ENCODE measurements at regions not wholly inside any gene's neighbourhood (a gene's known extent, or its start where the extent isn't known, plus 50 kb on each side); places are given as distances from the start of the nearest gene placed in this dataset.

DNA sequence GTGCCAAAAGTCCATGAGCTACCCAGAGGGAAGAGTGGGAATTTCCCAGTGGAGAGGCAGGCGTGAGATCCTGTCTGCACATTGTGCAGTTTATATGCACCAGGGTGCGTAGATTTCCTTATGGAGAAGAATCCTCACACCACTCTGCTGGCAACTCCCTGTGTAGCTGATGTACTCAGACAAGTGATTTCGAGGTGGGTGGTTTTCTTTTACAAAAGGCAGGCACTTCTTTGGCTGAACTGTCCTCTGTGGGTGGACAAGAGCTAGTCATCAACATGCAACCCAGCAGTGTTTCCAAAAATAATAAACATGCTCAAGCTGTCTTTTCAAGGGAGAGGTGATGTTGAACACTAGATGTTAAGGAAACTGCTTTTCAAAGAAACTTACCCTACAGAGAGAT, 121.7 kb upstream of the NXT1 start:
- H3K4me3 Mint-ChIP-seq (ENCODE audit: unreplicated experiment): no peak overlapping the region
- Histone ChIP-seq H3K4me3 (ENCODE audit: insufficient read depth, low read depth, low read length) (no peak overlapping the region), H2AFZ (ENCODE audit: low read depth, low read length) (no peak overlapping the region), H3K4me1 (ENCODE audit: insufficient read depth, low read length) (peaks cover 5% of the 10 kb centered on the region), H4K20me1 (ENCODE audit: insufficient read depth, low read length) (no peaks in the 10 kb centered on the region), H3K9ac (ENCODE audit: low read length) (no peak overlapping the region), H3K4me2 (ENCODE audit: low read length) (peak overlapping the region; percentile 44), H3K27ac (ENCODE audit: low read depth, low read length) (no peak overlapping the region), H3K9me3 (ENCODE audit: insufficient read depth, low read depth, low read length) (no peaks in the 10 kb centered on the region), H3K36me3 (ENCODE audit: insufficient read depth, low read length) (no peaks in the 10 kb centered on the region), H3K79me2 (ENCODE audit: insufficient read depth, low read length) (no peaks in the 10 kb centered on the region), H3K27me3 (ENCODE audit: insufficient read depth, low read length) (no peaks in the 10 kb centered on the region)
- peaks cover 8% of the 10 kb centered on the region for H3K9me3 Mint-ChIP-seq (ENCODE audit: unreplicated experiment)
- TF ChIP-seq EZH2 (IDR thresholded peaks at IDR 0.05; ENCODE audit: insufficient read depth, low read length): no peak
- TF ChIP-seq, protein P1, sequence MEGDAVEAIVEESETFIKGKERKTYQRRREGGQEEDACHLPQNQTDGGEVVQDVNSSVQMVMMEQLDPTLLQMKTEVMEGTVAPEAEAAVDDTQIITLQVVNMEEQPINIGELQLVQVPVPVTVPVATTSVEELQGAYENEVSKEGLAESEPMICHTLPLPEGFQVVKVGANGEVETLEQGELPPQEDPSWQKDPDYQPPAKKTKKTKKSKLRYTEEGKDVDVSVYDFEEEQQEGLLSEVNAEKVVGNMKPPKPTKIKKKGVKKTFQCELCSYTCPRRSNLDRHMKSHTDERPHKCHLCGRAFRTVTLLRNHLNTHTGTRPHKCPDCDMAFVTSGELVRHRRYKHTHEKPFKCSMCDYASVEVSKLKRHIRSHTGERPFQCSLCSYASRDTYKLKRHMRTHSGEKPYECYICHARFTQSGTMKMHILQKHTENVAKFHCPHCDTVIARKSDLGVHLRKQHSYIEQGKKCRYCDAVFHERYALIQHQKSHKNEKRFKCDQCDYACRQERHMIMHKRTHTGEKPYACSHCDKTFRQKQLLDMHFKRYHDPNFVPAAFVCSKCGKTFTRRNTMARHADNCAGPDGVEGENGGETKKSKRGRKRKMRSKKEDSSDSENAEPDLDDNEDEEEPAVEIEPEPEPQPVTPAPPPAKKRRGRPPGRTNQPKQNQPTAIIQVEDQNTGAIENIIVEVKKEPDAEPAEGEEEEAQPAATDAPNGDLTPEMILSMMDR (IDR thresholded peaks at IDR 0.05; ENCODE audit: insufficient read depth, low read depth, low read length): no peak
- FAIRE-seq (no peak), DNase-seq (ENCODE audit: low read depth) (peak; percentile 89)
- H3K27me3 Mint-ChIP-seq (ENCODE audit: low read depth, unreplicated experiment): peaks cover 21% of the 10 kb centered on the region
- H3K27ac Mint-ChIP-seq (ENCODE audit: unreplicated experiment): no peak overlapping the region
- no peaks in the 10 kb centered on the region for H3K36me3 Mint-ChIP-seq (ENCODE audit: low read depth, unreplicated experiment)
- peaks cover 14% of the 10 kb centered on the region for H3K4me1 Mint-ChIP-seq (ENCODE audit: low read depth, unreplicated experiment)

DNA sequence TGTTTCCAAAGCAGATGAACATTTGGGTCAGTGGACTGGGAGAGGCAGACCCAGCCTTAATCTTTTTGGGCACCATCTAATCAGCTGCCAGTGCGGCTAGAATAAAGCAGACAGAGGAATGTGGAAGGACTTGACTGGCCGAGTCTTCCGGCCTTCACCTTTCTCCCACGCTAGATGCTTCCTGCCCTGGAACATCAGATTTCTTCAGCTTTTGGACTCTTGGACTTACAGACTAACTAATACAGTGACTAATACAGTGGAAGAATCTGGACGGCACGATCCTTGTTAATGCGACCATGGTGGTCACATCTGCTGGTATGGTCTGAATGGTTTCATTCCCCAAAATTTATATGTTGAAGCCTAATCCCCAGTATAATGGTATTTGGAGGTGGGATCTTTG, 122.6 kb upstream of the NXT1 start:
- no peaks in the 10 kb centered on the region for H3K36me3 Mint-ChIP-seq (ENCODE audit: low read depth, unreplicated experiment)
- H3K9me3 Mint-ChIP-seq (ENCODE audit: unreplicated experiment): peaks cover 5% of the 10 kb centered on the region
- no peak for FAIRE-seq
- peaks cover 21% of the 10 kb centered on the region for H3K27me3 Mint-ChIP-seq (ENCODE audit: low read depth, unreplicated experiment)
- H3K4me1 ChIP-seq (ENCODE audit: insufficient read depth, low read length): peaks cover 5% of the 10 kb centered on the region
- TF ChIP-seq, protein P1 (IDR thresholded peaks at IDR 0.05; ENCODE audit: insufficient read depth, low read depth, low read length): no peak
- no peak for TF ChIP-seq EZH2 (IDR thresholded peaks at IDR 0.05; ENCODE audit: insufficient read depth, low read length)
- H4K20me1 ChIP-seq (ENCODE audit: insufficient read depth, low read length): no peaks in the 10 kb centered on the region
- H3K79me2 ChIP-seq (ENCODE audit: insufficient read depth, low read length): no peaks in the 10 kb centered on the region
- no peak overlapping the region for H3K27ac ChIP-seq (ENCODE audit: low read depth, low read length)
- no peak overlapping the region for H2AFZ ChIP-seq (ENCODE audit: low read depth, low read length)
- H3K9me3 ChIP-seq (ENCODE audit: insufficient read depth, low read depth, low read length): no peaks in the 10 kb centered on the region
- no peaks in the 10 kb centered on the region for H3K27me3 ChIP-seq (ENCODE audit: insufficient read depth, low read length)
- H3K4me2 ChIP-seq (ENCODE audit: low read length): no peak overlapping the region
- no peaks in the 10 kb centered on the region for H3K36me3 ChIP-seq (ENCODE audit: insufficient read depth, low read length)
- no peak overlapping the region for H3K4me3 Mint-ChIP-seq (ENCODE audit: unreplicated experiment)
- peaks cover 14% of the 10 kb centered on the region for H3K4me1 Mint-ChIP-seq (ENCODE audit: low read depth, unreplicated experiment)
- DNase-seq (ENCODE audit: low read depth): no peak
- H3K27ac Mint-ChIP-seq (ENCODE audit: unreplicated experiment): no peak overlapping the region
- no peak overlapping the region for H3K4me3 ChIP-seq (ENCODE audit: insufficient read depth, low read depth, low read length)
- H3K9ac ChIP-seq (ENCODE audit: low read length): no peak overlapping the region

DNA sequence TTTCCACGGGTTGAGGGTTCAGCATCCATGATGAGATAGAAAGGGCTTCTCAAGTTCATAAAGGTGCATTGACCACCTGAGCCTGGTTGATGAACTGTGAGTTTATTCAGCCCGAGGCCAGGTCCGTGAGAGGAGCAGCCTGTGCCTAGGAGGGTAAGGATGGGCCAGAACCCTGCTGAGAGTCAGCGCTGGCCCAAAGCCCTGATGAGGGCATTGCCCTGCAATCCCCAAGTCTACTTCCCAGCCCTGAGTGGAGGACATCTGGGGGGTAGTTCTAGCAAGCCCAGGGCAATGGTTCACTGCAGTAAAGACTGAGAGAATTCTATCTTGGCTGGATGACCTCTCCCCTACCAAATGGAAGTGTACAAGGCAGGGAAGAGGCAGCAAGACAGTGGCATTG, 123.3 kb upstream of the NXT1 start:
- no peaks in the 10 kb centered on the region for H3K9me3 ChIP-seq (ENCODE audit: insufficient read depth, low read depth, low read length)
- H3K27me3 Mint-ChIP-seq (ENCODE audit: low read depth, unreplicated experiment): peaks cover 21% of the 10 kb centered on the region
- DNase-seq (ENCODE audit: low read depth): no peak
- H3K4me1 Mint-ChIP-seq (ENCODE audit: low read depth, unreplicated experiment): peaks cover 14% of the 10 kb centered on the region
- H4K20me1 ChIP-seq (ENCODE audit: insufficient read depth, low read length): no peaks in the 10 kb centered on the region
- TF ChIP-seq EZH2 (IDR thresholded peaks at IDR 0.05; ENCODE audit: insufficient read depth, low read length): no peak
- TF ChIP-seq, protein P1 (IDR thresholded peaks at IDR 0.05; ENCODE audit: insufficient read depth, low read depth, low read length): no peak
- no peak overlapping the region for H3K4me3 Mint-ChIP-seq (ENCODE audit: unreplicated experiment)
- no peak overlapping the region for H3K4me2 ChIP-seq (ENCODE audit: low read length)
- H3K9ac ChIP-seq (ENCODE audit: low read length): no peak overlapping the region
- FAIRE-seq: no peak
- H3K36me3 Mint-ChIP-seq (ENCODE audit: low read depth, unreplicated experiment): no peaks in the 10 kb centered on the region
- H3K27ac Mint-ChIP-seq (ENCODE audit: unreplicated experiment): no peak overlapping the region
- no peaks in the 10 kb centered on the region for H3K27me3 ChIP-seq (ENCODE audit: insufficient read depth, low read length)
- no peaks in the 10 kb centered on the region for H3K36me3 ChIP-seq (ENCODE audit: insufficient read depth, low read length)
- H3K27ac ChIP-seq (ENCODE audit: low read depth, low read length): no peak overlapping the region
- peaks cover 9% of the 10 kb centered on the region for H3K9me3 Mint-ChIP-seq (ENCODE audit: unreplicated experiment)
- H3K4me3 ChIP-seq (ENCODE audit: insufficient read depth, low read depth, low read length): no peak overlapping the region
- H3K4me1 ChIP-seq (ENCODE audit: insufficient read depth, low read length): peaks cover 5% of the 10 kb centered on the region
- no peaks in the 10 kb centered on the region for H3K79me2 ChIP-seq (ENCODE audit: insufficient read depth, low read length)
- H2AFZ ChIP-seq (ENCODE audit: low read depth, low read length): no peak overlapping the region
